Suprapubic skin (tissue), 4 donors: ENCODE measurements at regions not wholly inside any gene's neighbourhood (a gene's known extent, or its start where the extent isn't known, plus 50 kb on each side); places are given as distances from the start of the nearest gene placed in this dataset.

ENCODE experiments used
- DNase-seq, 2 donors: peaks; one replicate each; pipeline ENCODE4 v3.0.0-alpha.2; 2019; ENCODE audit warnings: low spot score in 2 of 2
- H3K27ac ChIP-seq: fragments of 200-600 bp; sonication (generic); one replicate; pipeline ENCODE4 v1.5.1; 2019
- H3K27me3 ChIP-seq: fragments of 200-600 bp; sonication (generic); one replicate; pipeline ENCODE4 v1.5.1; 2019
- H3K36me3 ChIP-seq: fragments of 200-600 bp; sonication (generic); one replicate; pipeline ENCODE4 v1.5.1; 2019
- H3K4me1 ChIP-seq: fragments of 200-600 bp; sonication (generic); one replicate; pipeline ENCODE4 v1.5.1; 2019
- H3K4me3 ChIP-seq: fragments of 200-600 bp; sonication (generic); one replicate; pipeline ENCODE4 v1.5.1; 2019; ENCODE audit warnings: mild to moderate bottlenecking
- H3K9me3 ChIP-seq: fragments of 200-600 bp; sonication (generic); one replicate; pipeline ENCODE4 v1.5.1; 2019
- EP300 ChIP-seq: sonication (generic); formaldehyde crosslinking; IDR thresholded peaks from one replicate; pipeline ENCODE4 v1.6.1; 2017; ENCODE audit warnings: antibody characterized with exemption
- POLR2A ChIP-seq, 2 donors: fragments of 450-650 bp; IDR thresholded peaks; one replicate each; pipeline ENCODE4 v1.6.1; 2017; ENCODE audit warnings: antibody characterized with exemption in 2 of 2, mild to moderate bottlenecking in 2 of 2, moderate library complexity in 2 of 2
- POLR2AphosphoS5 ChIP-seq, 3 donors: sonication (generic); formaldehyde crosslinking; IDR thresholded peaks; one replicate each; pipeline ENCODE4 v1.6.1; 2017; ENCODE audit warnings: antibody characterized with exemption in 3 of 3
- WGBS: methylation state at CpG from one replicate; pipeline ENCODE4 v1.1.5; 2018; 5-methylcytosine and 5-hydroxymethylcytosine counted together
- TF ChIP-seq, protein P1 (sequence below), 2 donors: fragments of 200-600 bp in 1 of 2; fragments of 450-650 bp in 1 of 2; sonication (generic) in 1 of 2; IDR thresholded peaks; one replicate each; pipeline ENCODE4 v1.5.1; 2016 to 2019; ENCODE audit warnings: antibody characterized with exemption in 2 of 2, mild to moderate bottlenecking in 1 of 2, moderate library complexity in 1 of 2

GRCh38 chr17:13212860-13213259, 195.0 kb upstream of the ELAC2 start:
- TF ChIP-seq POLR2AphosphoS5 (IDR thresholded peaks at IDR 0.05) (no peak), EP300 (no peak), POLR2A (IDR thresholded peaks at IDR 0.05) (no peak)
- TF ChIP-seq, protein P1, sequence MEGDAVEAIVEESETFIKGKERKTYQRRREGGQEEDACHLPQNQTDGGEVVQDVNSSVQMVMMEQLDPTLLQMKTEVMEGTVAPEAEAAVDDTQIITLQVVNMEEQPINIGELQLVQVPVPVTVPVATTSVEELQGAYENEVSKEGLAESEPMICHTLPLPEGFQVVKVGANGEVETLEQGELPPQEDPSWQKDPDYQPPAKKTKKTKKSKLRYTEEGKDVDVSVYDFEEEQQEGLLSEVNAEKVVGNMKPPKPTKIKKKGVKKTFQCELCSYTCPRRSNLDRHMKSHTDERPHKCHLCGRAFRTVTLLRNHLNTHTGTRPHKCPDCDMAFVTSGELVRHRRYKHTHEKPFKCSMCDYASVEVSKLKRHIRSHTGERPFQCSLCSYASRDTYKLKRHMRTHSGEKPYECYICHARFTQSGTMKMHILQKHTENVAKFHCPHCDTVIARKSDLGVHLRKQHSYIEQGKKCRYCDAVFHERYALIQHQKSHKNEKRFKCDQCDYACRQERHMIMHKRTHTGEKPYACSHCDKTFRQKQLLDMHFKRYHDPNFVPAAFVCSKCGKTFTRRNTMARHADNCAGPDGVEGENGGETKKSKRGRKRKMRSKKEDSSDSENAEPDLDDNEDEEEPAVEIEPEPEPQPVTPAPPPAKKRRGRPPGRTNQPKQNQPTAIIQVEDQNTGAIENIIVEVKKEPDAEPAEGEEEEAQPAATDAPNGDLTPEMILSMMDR (IDR thresholded peaks at IDR 0.05), result no peak
- no peak for DNase-seq

GRCh38 chr17:13209081-13209480, 191.3 kb upstream of the ELAC2 start:
- no peak overlapping the region for H3K4me3 ChIP-seq
- no peaks in the 10 kb centered on the region for H3K36me3 ChIP-seq
- TF ChIP-seq, protein P1 (IDR thresholded peaks at IDR 0.05), result no peak
- TF ChIP-seq POLR2A (IDR thresholded peaks at IDR 0.05), result no peak
- TF ChIP-seq POLR2AphosphoS5 (IDR thresholded peaks at IDR 0.05), result no peak
- no peak for TF ChIP-seq EP300
- DNase-seq, result no peak
- WGBS, result 72% methylated on average over 3 of the region's 3 CpGs
- no peak overlapping the region for H3K27ac ChIP-seq
- no peaks in the 10 kb centered on the region for H3K9me3 ChIP-seq
- H3K27me3 ChIP-seq, result no peaks in the 10 kb centered on the region
- no peaks in the 10 kb centered on the region for H3K4me1 ChIP-seq

More at GRCh38 chr17:13212860-13213259, 195.0 kb upstream of the ELAC2 start:
- Histone ChIP-seq H3K4me3 (no peak overlapping the region), H3K9me3 (no peaks in the 10 kb centered on the region), H3K36me3 (no peaks in the 10 kb centered on the region), H3K4me1 (no peaks in the 10 kb centered on the region), H3K27ac (no peak overlapping the region), H3K27me3 (no peaks in the 10 kb centered on the region)

DNA sequence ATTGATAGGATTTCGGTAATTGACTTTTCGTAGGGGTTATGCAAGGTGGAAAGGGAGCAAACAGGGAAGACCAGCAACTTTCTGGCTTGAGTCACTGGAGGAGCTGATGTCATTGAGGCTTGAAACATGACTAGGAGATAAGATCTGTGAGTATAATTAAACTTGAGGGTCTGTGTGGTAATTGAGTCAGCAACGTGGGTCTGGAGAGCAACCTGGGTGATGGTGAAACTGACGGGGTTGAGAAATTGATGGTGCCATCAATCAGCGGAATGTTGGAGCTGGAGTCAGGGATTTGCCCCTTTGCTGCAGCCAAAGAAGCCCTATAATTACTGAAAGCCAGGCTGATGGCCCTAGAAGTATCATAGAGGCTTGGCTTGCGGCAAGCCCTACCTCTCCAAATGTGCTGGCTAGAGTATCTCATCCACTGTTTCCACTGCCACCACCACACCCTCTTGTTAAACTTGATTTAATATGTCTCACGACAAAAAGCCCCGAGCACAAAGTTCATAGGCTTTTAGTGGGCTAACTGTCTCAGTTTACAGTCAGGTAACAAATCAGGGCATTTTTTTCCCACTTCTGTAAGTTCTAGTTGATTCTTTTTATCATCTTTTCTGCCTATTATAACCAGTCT, 186.9 kb upstream of the ELAC2 start:
- Histone ChIP-seq H3K4me1 (no peaks in the 10 kb centered on the region), H3K9me3 (no peaks in the 10 kb centered on the region), H3K27me3 (no peaks in the 10 kb centered on the region), H3K4me3 (no peak overlapping the region), H3K36me3 (no peaks in the 10 kb centered on the region), H3K27ac (no peak overlapping the region)
- DNase-seq, result no peak
- 42% methylated on average over 8 of the region's 8 CpGs for WGBS
- TF ChIP-seq EP300 (no peak), POLR2AphosphoS5 (IDR thresholded peaks at IDR 0.05) (no peak), POLR2A (IDR thresholded peaks at IDR 0.05) (no peak)
- TF ChIP-seq, protein P1 (IDR thresholded peaks at IDR 0.05), result no peak

DNA sequence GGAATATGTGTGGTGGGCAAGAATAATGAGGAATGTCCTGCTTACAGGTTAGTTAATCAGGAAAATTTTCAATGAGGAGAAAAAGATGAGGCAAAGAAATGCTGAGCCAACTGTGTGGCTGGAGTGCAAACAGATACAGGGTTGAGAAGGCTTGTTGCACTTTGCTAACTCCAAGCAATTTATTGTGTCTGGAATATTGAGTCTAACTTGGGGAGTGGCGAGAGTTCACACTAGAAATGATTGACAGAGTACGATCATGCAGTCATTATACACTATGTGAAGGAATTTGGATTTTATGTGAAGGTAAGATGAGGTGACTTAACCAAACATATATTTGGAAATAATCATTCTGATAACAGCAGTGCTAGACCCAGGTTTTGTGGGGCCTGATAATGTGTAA, 185.0 kb upstream of the ELAC2 start:
- no peaks in the 10 kb centered on the region for H3K27me3 ChIP-seq
- DNase-seq, result no peak
- 88% methylated on average over 2 of the region's 2 CpGs for WGBS
- no peaks in the 10 kb centered on the region for H3K4me1 ChIP-seq
- TF ChIP-seq POLR2AphosphoS5 (IDR thresholded peaks at IDR 0.05) (no peak), POLR2A (IDR thresholded peaks at IDR 0.05) (no peak), EP300 (no peak)
- TF ChIP-seq, protein P1 (IDR thresholded peaks at IDR 0.05), result no peak
- H3K36me3 ChIP-seq, result no peaks in the 10 kb centered on the region
- H3K4me3 ChIP-seq, result no peak overlapping the region
- H3K9me3 ChIP-seq, result no peaks in the 10 kb centered on the region
- H3K27ac ChIP-seq, result no peak overlapping the region

GRCh38 chr17:13200671-13201070, 182.8 kb upstream of the ELAC2 start:
- H3K27ac ChIP-seq, result no peak overlapping the region
- TF ChIP-seq POLR2A (IDR thresholded peaks at IDR 0.05), result no peak
- TF ChIP-seq, protein P1 (IDR thresholded peaks at IDR 0.05), result no peak
- no peak for TF ChIP-seq POLR2AphosphoS5 (IDR thresholded peaks at IDR 0.05)
- TF ChIP-seq EP300, result no peak
- H3K36me3 ChIP-seq, result no peaks in the 10 kb centered on the region
- WGBS, result 94% methylated on average over 1 of the region's 1 CpG
- DNase-seq, result no peak
- no peaks in the 10 kb centered on the region for H3K4me1 ChIP-seq
- H3K9me3 ChIP-seq, result no peaks in the 10 kb centered on the region
- no peaks in the 10 kb centered on the region for H3K27me3 ChIP-seq
- H3K4me3 ChIP-seq, result no peak overlapping the region
